ENCODE measurements at regions not wholly inside any gene's neighbourhood (a gene's known extent, or its start where the extent isn't known, plus 50 kb on each side); places are given as distances from the start of the nearest gene placed in this dataset.

GRCh38 chrX:118197730-118198129 is 81.1 kb upstream of the KLHL13 start:
- no peak overlapping the region for H3K4me3 ChIP-seq (ENCODE audit: low read length)
- no peak for DNase-seq (ENCODE audit: low read depth)
- TF ChIP-seq CTCF (conservative IDR thresholded peaks at IDR 0.05; ENCODE audit: low read length): no peak

- no peak for TF ChIP-seq CTCF (conservative IDR thresholded peaks at IDR 0.05; ENCODE audit: low read length)
- DNase-seq (ENCODE audit: low read depth): no peak
- H3K4me3 ChIP-seq (ENCODE audit: low read length): no peak overlapping the region
Measured at GRCh38 chrX:118198577-118198976, 82.0 kb upstream of the KLHL13 start.

- TF ChIP-seq CTCF (conservative IDR thresholded peaks at IDR 0.05; ENCODE audit: low read length): no peak
- no peak for DNase-seq (ENCODE audit: low read depth)
- H3K4me3 ChIP-seq (ENCODE audit: low read length): no peak overlapping the region
Measured at GRCh38 chrX:118199997-118200396, 83.4 kb upstream of the KLHL13 start.

GRCh38 chrX:118205421-118206395 is 89.1 kb upstream of the KLHL13 start:
- H3K4me3 ChIP-seq (ENCODE audit: low read length): no peak overlapping the region
- no peak for DNase-seq (ENCODE audit: low read depth)
- no peak for TF ChIP-seq CTCF (conservative IDR thresholded peaks at IDR 0.05; ENCODE audit: low read length)

DNA sequence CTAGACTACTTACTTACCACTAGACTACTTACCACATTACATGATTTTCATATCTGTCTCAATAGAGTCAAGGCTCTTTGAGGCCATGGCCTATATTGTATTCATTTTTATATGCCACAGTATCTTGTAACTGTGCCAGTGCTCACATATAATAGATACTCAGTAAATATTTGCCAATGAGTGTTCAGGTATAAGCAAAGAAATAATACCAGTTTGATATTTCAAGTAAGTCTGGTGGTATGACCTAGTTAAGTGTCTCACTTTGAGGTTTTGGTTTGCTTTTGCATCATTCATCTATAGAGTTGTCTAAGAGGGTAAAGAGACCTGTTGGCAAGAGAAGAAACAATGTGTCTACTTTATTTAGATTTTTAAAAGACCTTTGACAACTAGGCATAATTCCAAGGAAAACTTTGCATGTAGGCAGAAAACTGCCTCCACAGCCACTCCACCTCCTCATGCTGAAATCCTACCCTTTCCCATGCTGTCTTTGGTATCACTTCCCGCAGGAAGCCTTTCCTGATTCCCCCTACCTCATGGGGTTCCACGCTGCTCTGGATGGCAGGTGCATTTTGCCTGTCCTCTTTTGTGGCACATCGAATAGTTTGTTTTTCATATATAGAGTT is 91.3 kb upstream of the KLHL13 start:
- TF ChIP-seq CTCF (conservative IDR thresholded peaks at IDR 0.05; ENCODE audit: low read length): no peak
- DNase-seq (ENCODE audit: low read depth): no peak
- H3K4me3 ChIP-seq (ENCODE audit: low read length): no peak overlapping the region

GRCh38 chrX:118208481-118208880 is 91.9 kb upstream of the KLHL13 start:
- TF ChIP-seq CTCF (conservative IDR thresholded peaks at IDR 0.05; ENCODE audit: low read length): no peak
- no peak overlapping the region for H3K4me3 ChIP-seq (ENCODE audit: low read length)
- no peak for DNase-seq (ENCODE audit: low read depth)
